ENCODE measurements at regions not wholly inside any gene's neighbourhood (a gene's known extent, or its start where the extent isn't known, plus 50 kb on each side); places are given as distances from the start of the nearest gene placed in this dataset.
A peak's percentile ranks its signal among the peaks of the same experiment; 100 is the strongest.
"Not testable (repeated sequence)": the region's sequence is repeated elsewhere in the genome, so short reads cannot be mapped to it uniquely, and the experiment has no call there.

- Histone ChIP-seq H3K9me3 (ENCODE audit: control insufficient read depth, insufficient read depth, low read length) (no peaks in the 10 kb centered on the region), H3K4me1 (ENCODE audit: control insufficient read depth, insufficient read depth, low read length) (no peaks in the 10 kb centered on the region), H3K27me3 (ENCODE audit: control insufficient read depth, insufficient read depth, low read length) (no peaks in the 10 kb centered on the region), H3K4me3 (ENCODE audit: low read depth, low read length) (no peak overlapping the region), H3K36me3 (ENCODE audit: control insufficient read depth, insufficient read depth, low read length) (no peaks in the 10 kb centered on the region), H3K9ac (ENCODE audit: low read depth, low read length) (no peak overlapping the region)
Measured at GRCh38 chr6:27644528-27644927, 171.6 kb upstream of the ZNF184 start.

- Histone ChIP-seq H3K36me3 (ENCODE audit: control insufficient read depth, insufficient read depth, low read length) (no peaks in the 10 kb centered on the region), H3K9ac (ENCODE audit: low read depth, low read length) (no peak overlapping the region), H3K27me3 (ENCODE audit: control insufficient read depth, insufficient read depth, low read length) (no peaks in the 10 kb centered on the region), H3K9me3 (ENCODE audit: control insufficient read depth, insufficient read depth, low read length) (no peaks in the 10 kb centered on the region), H3K4me3 (ENCODE audit: low read depth, low read length) (no peak overlapping the region), H3K4me1 (ENCODE audit: control insufficient read depth, insufficient read depth, low read length) (no peaks in the 10 kb centered on the region)
Measured at GRCh38 chr6:27642744-27643456, 170.0 kb upstream of the ZNF184 start.

- H3K4me3 ChIP-seq (ENCODE audit: low read depth, low read length); H3K9me3 ChIP-seq (ENCODE audit: control insufficient read depth, insufficient read depth, low read length); H3K27me3 ChIP-seq (ENCODE audit: control insufficient read depth, insufficient read depth, low read length); H3K36me3 ChIP-seq (ENCODE audit: control insufficient read depth, insufficient read depth, low read length); H3K9ac ChIP-seq (ENCODE audit: low read depth, low read length); H3K4me1 ChIP-seq (ENCODE audit: control insufficient read depth, insufficient read depth, low read length): not testable (repeated sequence)
Measured at GRCh38 chr6:27635886-27636285, 163.0 kb upstream of the ZNF184 start.

GRCh38 chr6:27633221-27633688 is 160.3 kb upstream of the ZNF184 start:
- H3K36me3 ChIP-seq (ENCODE audit: control insufficient read depth, insufficient read depth, low read length); H3K4me3 ChIP-seq (ENCODE audit: low read depth, low read length); H3K9me3 ChIP-seq (ENCODE audit: control insufficient read depth, insufficient read depth, low read length); H3K4me1 ChIP-seq (ENCODE audit: control insufficient read depth, insufficient read depth, low read length); H3K9ac ChIP-seq (ENCODE audit: low read depth, low read length): not testable (repeated sequence)
- H3K27me3 ChIP-seq (ENCODE audit: control insufficient read depth, insufficient read depth, low read length), result peaks cover 16% of the 10 kb centered on the region

- Histone ChIP-seq H3K27me3 (ENCODE audit: control insufficient read depth, insufficient read depth, low read length) (peaks cover 16% of the 10 kb centered on the region), H3K9ac (ENCODE audit: low read depth, low read length) (no peak overlapping the region), H3K36me3 (ENCODE audit: control insufficient read depth, insufficient read depth, low read length) (no peaks in the 10 kb centered on the region), H3K4me1 (ENCODE audit: control insufficient read depth, insufficient read depth, low read length) (no peaks in the 10 kb centered on the region), H3K9me3 (ENCODE audit: control insufficient read depth, insufficient read depth, low read length) (no peaks in the 10 kb centered on the region), H3K4me3 (ENCODE audit: low read depth, low read length) (no peak overlapping the region)
Measured at GRCh38 chr6:27631609-27631916, 158.7 kb upstream of the ZNF184 start.

- H3K36me3 ChIP-seq (ENCODE audit: control insufficient read depth, insufficient read depth, low read length), result no peaks in the 10 kb centered on the region
- no peaks in the 10 kb centered on the region for H3K4me1 ChIP-seq (ENCODE audit: control insufficient read depth, insufficient read depth, low read length)
- peaks cover 16% of the 10 kb centered on the region for H3K27me3 ChIP-seq (ENCODE audit: control insufficient read depth, insufficient read depth, low read length)
- H3K4me3 ChIP-seq (ENCODE audit: low read depth, low read length), result peak overlapping the region; percentile 92
- H3K9ac ChIP-seq (ENCODE audit: low read depth, low read length), result peak overlapping the region; percentile 47
- no peaks in the 10 kb centered on the region for H3K9me3 ChIP-seq (ENCODE audit: control insufficient read depth, insufficient read depth, low read length)
Measured at GRCh38 chr6:27630727-27631608, 158.1 kb upstream of the ZNF184 start.

- H3K27me3 ChIP-seq (ENCODE audit: control insufficient read depth, insufficient read depth, low read length), result peaks cover 8% of the 10 kb centered on the region
- H3K36me3 ChIP-seq (ENCODE audit: control insufficient read depth, insufficient read depth, low read length), result no peaks in the 10 kb centered on the region
- no peak overlapping the region for H3K9ac ChIP-seq (ENCODE audit: low read depth, low read length)
- no peaks in the 10 kb centered on the region for H3K4me1 ChIP-seq (ENCODE audit: control insufficient read depth, insufficient read depth, low read length)
- no peak overlapping the region for H3K4me3 ChIP-seq (ENCODE audit: low read depth, low read length)
- H3K9me3 ChIP-seq (ENCODE audit: control insufficient read depth, insufficient read depth, low read length), result no peaks in the 10 kb centered on the region
Measured at GRCh38 chr6:27624694-27625262, 151.9 kb upstream of the ZNF184 start.

- H3K9me3 ChIP-seq (ENCODE audit: control insufficient read depth, insufficient read depth, low read length), result no peaks in the 10 kb centered on the region
- H3K9ac ChIP-seq (ENCODE audit: low read depth, low read length), result no peak overlapping the region
- no peaks in the 10 kb centered on the region for H3K36me3 ChIP-seq (ENCODE audit: control insufficient read depth, insufficient read depth, low read length)
- H3K4me3 ChIP-seq (ENCODE audit: low read depth, low read length), result no peak overlapping the region
- H3K4me1 ChIP-seq (ENCODE audit: control insufficient read depth, insufficient read depth, low read length), result no peaks in the 10 kb centered on the region
- H3K27me3 ChIP-seq (ENCODE audit: control insufficient read depth, insufficient read depth, low read length), result peaks cover 2% of the 10 kb centered on the region
Measured at GRCh38 chr6:27623103-27623502, 150.2 kb upstream of the ZNF184 start.

GRCh38 chr6:27619436-27619835 is 146.5 kb upstream of the ZNF184 start:
- H3K36me3 ChIP-seq (ENCODE audit: control insufficient read depth, insufficient read depth, low read length), result no peaks in the 10 kb centered on the region
- no peak overlapping the region for H3K9ac ChIP-seq (ENCODE audit: low read depth, low read length)
- H3K4me1 ChIP-seq (ENCODE audit: control insufficient read depth, insufficient read depth, low read length), result no peaks in the 10 kb centered on the region
- no peaks in the 10 kb centered on the region for H3K9me3 ChIP-seq (ENCODE audit: control insufficient read depth, insufficient read depth, low read length)
- H3K27me3 ChIP-seq (ENCODE audit: control insufficient read depth, insufficient read depth, low read length), result peaks cover 10% of the 10 kb centered on the region
- H3K4me3 ChIP-seq (ENCODE audit: low read depth, low read length), result no peak overlapping the region

GRCh38 chr6:27617700-27618689 is 145.1 kb upstream of the ZNF184 start:
- H3K4me1 ChIP-seq (ENCODE audit: control insufficient read depth, insufficient read depth, low read length), result no peaks in the 10 kb centered on the region
- peak overlapping the region; percentile 67 for H3K9ac ChIP-seq (ENCODE audit: low read depth, low read length)
- H3K27me3 ChIP-seq (ENCODE audit: control insufficient read depth, insufficient read depth, low read length), result peaks cover 9% of the 10 kb centered on the region
- H3K36me3 ChIP-seq (ENCODE audit: control insufficient read depth, insufficient read depth, low read length), result no peaks in the 10 kb centered on the region
- no peaks in the 10 kb centered on the region for H3K9me3 ChIP-seq (ENCODE audit: control insufficient read depth, insufficient read depth, low read length)
- H3K4me3 ChIP-seq (ENCODE audit: low read depth, low read length), result peak overlapping the region; percentile 90

- Histone ChIP-seq H3K27me3 (ENCODE audit: control insufficient read depth, insufficient read depth, low read length) (peaks cover 9% of the 10 kb centered on the region), H3K4me1 (ENCODE audit: control insufficient read depth, insufficient read depth, low read length) (no peaks in the 10 kb centered on the region), H3K36me3 (ENCODE audit: control insufficient read depth, insufficient read depth, low read length) (no peaks in the 10 kb centered on the region), H3K9me3 (ENCODE audit: control insufficient read depth, insufficient read depth, low read length) (no peaks in the 10 kb centered on the region), H3K9ac (ENCODE audit: low read depth, low read length) (peak overlapping the region; percentile 67), H3K4me3 (ENCODE audit: low read depth, low read length) (peak overlapping the region; percentile 90)
Measured at GRCh38 chr6:27617046-27617687, 144.3 kb upstream of the ZNF184 start.

Data from iPS-15b (cell line).